NCI-H345 treated with DMSO at 0.1 percent for 48 hours (cell line): ENCODE measurements at regions not wholly inside any gene's neighbourhood (a gene's known extent, or its start where the extent isn't known, plus 50 kb on each side); places are given as distances from the start of the nearest gene placed in this dataset.

Source experiments
- DNase-seq: peaks from one replicate; lab custom pipeline; 2025; ENCODE audit not compliant: unreplicated experiment; lab: John Stamatoyannopoulos, UW

DNA sequence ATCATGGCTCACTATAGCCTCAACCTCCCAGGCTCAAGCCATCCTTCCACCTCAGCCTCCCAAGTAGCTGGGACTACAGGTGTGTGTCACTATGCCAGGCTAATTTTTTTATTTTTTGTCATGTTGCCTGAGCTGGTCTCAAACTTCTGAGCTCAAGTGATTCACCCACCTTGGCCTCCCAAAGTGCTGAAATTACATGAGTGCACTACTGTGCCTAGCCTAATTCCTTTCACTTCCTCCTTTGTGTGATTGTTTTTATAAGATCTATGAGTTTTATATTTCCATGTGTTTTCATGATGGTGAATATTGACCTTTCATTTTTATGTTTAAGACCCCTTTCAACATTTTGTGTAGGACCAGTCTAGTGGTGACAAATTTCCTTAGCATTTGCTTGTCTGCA lies 55.2 kb upstream of the IL12B start:
- no peak for DNase-seq

GRCh38 chr5:159386028-159386711 lies 55.9 kb upstream of the IL12B start:
- DNase-seq = no peak

DNA sequence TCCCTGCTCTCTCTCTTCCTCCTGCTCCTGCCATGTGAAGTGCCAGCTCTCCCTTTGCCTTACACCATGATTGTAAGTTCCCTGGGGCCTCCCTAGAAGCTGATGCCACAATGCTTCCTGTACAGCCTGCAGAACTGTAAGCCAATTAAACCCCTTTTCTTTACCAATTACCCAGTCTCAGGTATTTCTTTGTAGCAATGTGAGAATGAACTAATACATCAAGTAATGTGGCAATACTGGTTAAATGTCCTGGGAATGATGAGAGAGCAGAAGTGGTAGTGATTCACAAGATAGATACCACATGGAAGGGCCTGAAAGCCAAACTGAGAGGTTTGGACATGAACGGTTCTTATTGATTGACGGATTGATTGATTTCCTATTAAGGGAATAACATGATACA lies 62.6 kb upstream of the IL12B start:
- DNase-seq = no peak

- no peak for DNase-seq
These were observed 63.6 kb upstream of the IL12B start for GRCh38 chr5:159393854-159394274.

- DNase-seq = no peak
These were observed 64.9 kb upstream of the IL12B start for GRCh38 chr5:159395202-159395601.

- DNase-seq = no peak
These were observed 68.6 kb upstream of the IL12B start for GRCh38 chr5:159398936-159399335.

GRCh38 chr5:159400476-159400875 lies 70.2 kb upstream of the IL12B start:
- no peak for DNase-seq

- no peak for DNase-seq
These were observed 72.0 kb upstream of the IL12B start for GRCh38 chr5:159402311-159402710.

- DNase-seq = no peak
These were observed 72.6 kb upstream of the IL12B start for GRCh38 chr5:159402856-159403255.

- no peak for DNase-seq
These were observed 73.8 kb upstream of the IL12B start for GRCh38 chr5:159403906-159404681.

- no peak for DNase-seq
These were observed 75.3 kb upstream of the IL12B start for GRCh38 chr5:159405611-159406031.

- no peak for DNase-seq
These were observed 76.3 kb upstream of the IL12B start for GRCh38 chr5:159406571-159406970.

- DNase-seq = no peak
These were observed 79.5 kb upstream of the IL12B start for GRCh38 chr5:159409801-159410200.

DNA sequence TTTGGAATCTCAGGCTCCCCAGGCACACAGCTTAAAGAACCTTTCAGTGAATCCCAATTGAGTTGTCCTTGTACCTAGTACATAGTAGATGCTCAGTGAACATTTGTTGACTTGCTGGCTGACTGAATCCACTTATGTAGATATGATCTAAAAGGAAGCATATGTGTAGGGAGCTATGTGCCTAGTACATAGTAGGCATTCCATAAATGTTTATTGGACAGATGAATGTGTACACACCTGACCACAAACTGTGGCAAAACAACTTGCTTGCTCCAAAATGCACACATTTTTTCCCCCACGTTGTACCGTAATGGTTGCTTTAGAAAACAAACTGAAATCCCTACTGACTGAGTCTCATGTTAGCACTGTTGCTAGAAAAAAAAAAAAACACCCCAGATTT lies 80.2 kb upstream of the IL12B start:
- DNase-seq = no peak

- DNase-seq = no peak
These were observed 80.8 kb upstream of the IL12B start for GRCh38 chr5:159411115-159411514.

DNA sequence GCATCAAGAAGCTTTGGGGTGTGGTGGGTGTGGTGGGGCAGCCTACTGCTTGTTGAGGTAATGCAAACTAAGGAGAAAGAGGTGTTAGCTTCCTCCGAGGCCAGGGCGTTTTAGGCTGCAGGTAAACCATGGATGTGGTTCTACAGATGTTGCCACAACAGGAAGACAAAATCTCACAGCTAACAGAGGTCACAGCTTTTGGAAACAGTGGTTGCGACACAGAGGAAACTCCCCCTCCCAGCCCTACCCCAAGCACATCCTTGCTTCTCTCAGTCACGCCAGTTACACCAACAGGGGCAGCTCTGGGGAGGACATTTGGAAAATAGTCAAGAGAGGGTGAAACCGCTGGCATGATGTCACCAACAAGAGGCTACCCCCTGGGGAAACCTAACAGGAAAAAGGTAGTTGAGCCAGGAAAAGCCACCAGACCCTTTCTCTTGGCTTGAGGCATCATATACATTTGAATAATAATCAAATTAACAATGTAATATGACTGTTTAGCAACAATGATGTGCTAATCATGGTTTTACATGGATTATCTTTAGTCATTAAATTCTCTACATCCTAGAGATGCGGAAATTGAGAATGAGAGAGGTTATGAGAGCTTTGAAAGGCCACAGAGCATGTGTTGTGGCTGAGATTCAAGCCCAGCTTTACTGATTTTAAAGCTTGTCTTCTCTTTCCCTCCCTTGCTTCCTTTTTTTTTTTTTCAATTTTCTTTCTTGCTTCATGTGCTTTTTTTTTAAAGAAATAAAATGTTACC lies 82.2 kb upstream of the IL12B start:
- no peak for DNase-seq

DNA sequence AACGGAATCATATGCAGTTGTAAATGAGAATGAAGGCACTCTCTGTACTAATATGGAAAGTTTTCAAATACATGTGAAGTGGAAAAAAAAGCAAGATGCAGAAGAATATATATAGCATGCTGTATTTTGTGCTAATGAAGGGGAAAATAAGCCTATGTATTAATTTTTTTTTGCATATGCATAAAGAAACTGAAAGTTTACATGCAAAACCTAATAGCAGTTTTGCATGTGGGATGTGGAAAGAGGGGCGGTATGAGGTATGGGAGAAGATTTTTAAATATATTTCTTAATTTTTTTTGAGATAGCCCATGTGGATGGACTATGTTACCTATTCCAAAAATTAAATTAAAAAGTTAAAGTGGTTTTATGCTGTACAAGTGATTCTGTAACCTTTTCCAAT lies 83.7 kb upstream of the IL12B start:
- DNase-seq = no peak

- no peak for DNase-seq
These were observed 85.1 kb upstream of the IL12B start for GRCh38 chr5:159415301-159415937.

DNA sequence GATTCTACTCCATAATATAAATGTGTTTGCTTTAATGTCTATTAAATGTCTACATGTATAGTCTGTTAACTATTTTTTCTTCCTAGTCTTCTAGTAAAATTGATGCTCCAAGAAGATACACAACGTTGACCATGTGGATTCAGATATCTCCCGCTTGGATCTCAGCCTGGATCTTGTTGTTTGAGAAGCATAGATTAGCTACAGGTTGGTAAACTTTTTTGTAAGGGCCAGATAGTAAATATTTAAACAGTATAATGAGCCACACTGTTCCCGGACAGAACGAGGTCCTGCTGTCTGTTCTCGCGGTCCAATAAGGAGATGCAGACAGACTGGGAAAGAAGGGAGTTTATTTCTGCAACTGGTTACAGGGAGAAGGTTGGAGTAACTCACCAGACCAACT lies 86.2 kb upstream of the IL12B start:
- no peak for DNase-seq

- no peak for DNase-seq
These were observed 86.9 kb upstream of the IL12B start for GRCh38 chr5:159417170-159417569.

- no peak for DNase-seq
These were observed 89.3 kb upstream of the IL12B start for GRCh38 chr5:159419576-159419975.
